ENCODE measurements at regions not wholly inside any gene's neighbourhood (a gene's known extent, or its start where the extent isn't known, plus 50 kb on each side); places are given as distances from the start of the nearest gene placed in this dataset.
"Not testable (repeated sequence)": the region's sequence is repeated elsewhere in the genome, so short reads cannot be mapped to it uniquely, and the experiment has no call there.

DNA sequence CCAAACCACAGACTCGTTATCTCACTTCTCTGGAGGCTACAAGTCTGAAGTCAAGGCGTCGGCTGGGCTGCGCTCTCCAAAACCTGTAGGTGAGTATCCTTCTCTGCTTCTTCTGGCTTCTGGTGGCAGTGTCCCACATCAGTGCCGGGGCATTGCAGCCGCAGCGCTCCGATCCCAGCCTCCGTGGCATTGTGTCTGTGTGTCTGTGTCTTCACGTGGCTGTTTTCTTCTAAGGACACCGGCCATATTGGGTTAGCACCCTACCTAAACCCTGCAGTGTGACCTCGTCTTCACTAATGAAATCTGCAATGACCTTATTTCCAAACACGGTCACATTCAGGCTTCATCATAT, 584.9 kb upstream of the COBL start:
- H3K4me3 ChIP-seq, result no peak overlapping the region
- ATAC-seq, result peak in 1 of 2 donors; percentile 23

DNA sequence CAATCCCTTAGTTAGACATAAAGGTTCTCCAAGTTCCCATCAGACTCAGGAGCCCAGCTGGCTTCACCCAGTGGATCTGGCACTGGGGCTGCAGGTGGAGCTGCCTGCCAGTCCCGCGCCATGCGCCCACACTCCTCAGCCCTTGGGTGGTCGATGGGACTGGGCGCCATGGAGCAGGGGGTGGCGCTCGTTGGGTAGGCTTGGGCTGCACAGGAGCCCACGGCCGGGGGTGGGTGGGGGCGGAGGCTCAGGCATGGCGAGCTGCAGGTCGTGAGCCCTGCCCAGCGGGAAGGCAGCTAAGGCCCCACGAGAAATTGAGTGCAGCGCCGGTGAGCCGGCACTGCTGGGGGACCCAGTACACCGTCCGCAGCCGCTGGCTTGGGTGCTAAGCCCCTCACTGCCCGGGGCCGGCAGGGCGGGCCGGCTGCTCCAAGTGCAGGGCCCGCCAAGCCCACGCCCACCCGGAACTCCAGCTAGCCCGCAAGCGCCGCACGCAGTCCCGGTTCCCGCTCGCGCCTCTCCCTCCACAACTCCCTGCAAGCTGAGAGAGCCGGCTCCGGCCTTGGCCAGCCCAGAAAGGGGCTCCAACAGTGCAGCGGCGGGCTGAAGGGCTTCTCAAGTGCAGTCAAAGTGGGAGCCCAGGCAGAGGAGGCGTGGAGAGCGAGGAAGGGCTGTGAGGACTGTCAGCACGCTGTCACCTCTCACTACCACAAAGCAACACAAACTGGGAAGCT, 584.3 kb upstream of the COBL start:
- H3K4me1 ChIP-seq; intact Hi-C loops (cut with DNase I); ATAC-seq: not testable (repeated sequence)

More for the DNA sequence above, 584.9 kb upstream of the COBL start:
- Histone ChIP-seq H3K36me3 (no peaks in the 10 kb centered on the region), H3K9me3 (no peaks in the 10 kb centered on the region), H3K27ac (no peak overlapping the region), H3K4me1 (no peaks in the 10 kb centered on the region), H3K27me3 (ENCODE audit: low read depth) (no peaks in the 10 kb centered on the region)
- intact Hi-C loops (cut with DNase I), result no loop called here
- TF ChIP-seq, protein P1, sequence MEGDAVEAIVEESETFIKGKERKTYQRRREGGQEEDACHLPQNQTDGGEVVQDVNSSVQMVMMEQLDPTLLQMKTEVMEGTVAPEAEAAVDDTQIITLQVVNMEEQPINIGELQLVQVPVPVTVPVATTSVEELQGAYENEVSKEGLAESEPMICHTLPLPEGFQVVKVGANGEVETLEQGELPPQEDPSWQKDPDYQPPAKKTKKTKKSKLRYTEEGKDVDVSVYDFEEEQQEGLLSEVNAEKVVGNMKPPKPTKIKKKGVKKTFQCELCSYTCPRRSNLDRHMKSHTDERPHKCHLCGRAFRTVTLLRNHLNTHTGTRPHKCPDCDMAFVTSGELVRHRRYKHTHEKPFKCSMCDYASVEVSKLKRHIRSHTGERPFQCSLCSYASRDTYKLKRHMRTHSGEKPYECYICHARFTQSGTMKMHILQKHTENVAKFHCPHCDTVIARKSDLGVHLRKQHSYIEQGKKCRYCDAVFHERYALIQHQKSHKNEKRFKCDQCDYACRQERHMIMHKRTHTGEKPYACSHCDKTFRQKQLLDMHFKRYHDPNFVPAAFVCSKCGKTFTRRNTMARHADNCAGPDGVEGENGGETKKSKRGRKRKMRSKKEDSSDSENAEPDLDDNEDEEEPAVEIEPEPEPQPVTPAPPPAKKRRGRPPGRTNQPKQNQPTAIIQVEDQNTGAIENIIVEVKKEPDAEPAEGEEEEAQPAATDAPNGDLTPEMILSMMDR (IDR thresholded peaks at IDR 0.05), result no peak
- no peak for DNase-seq

DNA sequence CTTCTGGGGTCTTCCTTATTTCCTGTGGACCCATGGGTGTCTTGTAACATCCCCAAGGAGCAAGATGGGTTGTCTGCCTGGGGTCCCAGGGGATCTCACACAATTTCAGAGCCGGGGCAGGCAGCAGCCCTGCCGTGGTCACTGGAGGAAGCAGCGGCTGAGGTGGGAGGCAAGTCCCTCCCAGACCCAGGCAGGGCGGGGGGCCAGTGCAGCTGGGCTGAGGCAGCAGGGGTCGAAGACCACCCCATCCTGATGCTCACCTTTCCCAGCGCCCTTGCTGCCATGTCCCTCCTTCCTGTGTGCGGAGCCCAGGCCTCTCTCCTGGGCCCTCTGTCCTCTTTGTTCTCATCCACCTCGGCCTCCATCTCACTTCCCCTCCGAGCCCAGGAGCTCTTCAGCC, 583.0 kb upstream of the COBL start:
- no peaks in the 10 kb centered on the region for H3K27me3 ChIP-seq (ENCODE audit: low read depth)
- H3K4me3 ChIP-seq, result no peak overlapping the region
- no peaks in the 10 kb centered on the region for H3K4me1 ChIP-seq
- ATAC-seq (no peak), DNase-seq (no peak)
- intact Hi-C loops (cut with DNase I), result no loop called here
- H3K27ac ChIP-seq, result no peak overlapping the region
- H3K9me3 ChIP-seq, result no peaks in the 10 kb centered on the region
- H3K36me3 ChIP-seq, result no peaks in the 10 kb centered on the region
- TF ChIP-seq, protein P1 (IDR thresholded peaks at IDR 0.05), result no peak

More for the DNA sequence above, 584.3 kb upstream of the COBL start:
- not testable (repeated sequence) for DNase-seq; H3K27ac ChIP-seq; H3K4me3 ChIP-seq; H3K9me3 ChIP-seq; H3K36me3 ChIP-seq; H3K27me3 ChIP-seq (ENCODE audit: low read depth)

DNA sequence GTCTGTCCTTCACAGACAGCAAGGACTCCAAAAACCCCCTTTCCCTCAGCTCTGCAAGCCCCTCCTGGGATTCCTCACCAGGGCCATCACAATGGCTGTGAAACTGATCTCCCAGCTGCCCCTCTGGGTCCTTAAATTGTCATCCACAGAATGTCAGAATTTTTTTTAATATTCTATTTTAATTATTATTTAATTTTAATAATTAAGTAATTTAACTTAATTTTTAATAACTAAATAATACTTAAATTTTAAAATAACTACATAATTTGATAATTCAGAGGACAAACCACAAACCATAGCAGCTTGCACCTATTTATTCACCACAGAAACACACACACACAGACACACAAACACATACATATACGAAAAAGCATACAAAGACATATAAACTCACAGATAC, 565.8 kb upstream of the COBL start:
- Histone ChIP-seq H3K4me3 (no peak overlapping the region), H3K36me3 (no peaks in the 10 kb centered on the region), H3K27me3 (ENCODE audit: low read depth) (no peaks in the 10 kb centered on the region), H3K4me1 (no peaks in the 10 kb centered on the region), H3K27ac (no peak overlapping the region), H3K9me3 (no peaks in the 10 kb centered on the region)
- TF ChIP-seq, protein P1 (IDR thresholded peaks at IDR 0.05), result no peak
- ATAC-seq (no peak), DNase-seq (no peak)
- intact Hi-C loops (cut with DNase I), result no loop called here

DNA sequence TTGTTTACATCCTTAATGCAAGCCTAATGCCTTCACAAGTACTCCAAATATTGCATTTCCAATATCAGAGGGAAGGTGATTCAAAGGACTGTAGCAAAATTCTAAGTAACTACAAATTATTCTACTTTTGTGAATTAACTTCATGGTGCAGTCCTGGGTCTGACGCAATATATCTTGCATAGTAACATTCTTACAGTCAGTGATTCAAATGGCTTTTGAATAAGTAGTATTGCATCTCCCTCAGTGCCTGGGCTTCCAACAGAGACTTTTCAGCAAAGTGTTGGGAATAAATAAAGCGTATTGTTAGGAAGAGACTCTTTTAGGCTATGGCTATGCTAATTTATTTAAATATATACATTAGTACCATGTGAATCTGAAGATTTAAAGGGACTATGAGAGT, 564.7 kb upstream of the COBL start:
- no peaks in the 10 kb centered on the region for H3K36me3 ChIP-seq
- no peaks in the 10 kb centered on the region for H3K4me1 ChIP-seq
- no peak for DNase-seq
- H3K27me3 ChIP-seq (ENCODE audit: low read depth), result no peaks in the 10 kb centered on the region
- intact Hi-C loops (cut with DNase I), result no loop called here
- H3K9me3 ChIP-seq, result no peaks in the 10 kb centered on the region
- ATAC-seq, result no peak
- no peak overlapping the region for H3K27ac ChIP-seq
- H3K4me3 ChIP-seq, result no peak overlapping the region
- TF ChIP-seq, protein P1 (IDR thresholded peaks at IDR 0.05), result no peak

DNA sequence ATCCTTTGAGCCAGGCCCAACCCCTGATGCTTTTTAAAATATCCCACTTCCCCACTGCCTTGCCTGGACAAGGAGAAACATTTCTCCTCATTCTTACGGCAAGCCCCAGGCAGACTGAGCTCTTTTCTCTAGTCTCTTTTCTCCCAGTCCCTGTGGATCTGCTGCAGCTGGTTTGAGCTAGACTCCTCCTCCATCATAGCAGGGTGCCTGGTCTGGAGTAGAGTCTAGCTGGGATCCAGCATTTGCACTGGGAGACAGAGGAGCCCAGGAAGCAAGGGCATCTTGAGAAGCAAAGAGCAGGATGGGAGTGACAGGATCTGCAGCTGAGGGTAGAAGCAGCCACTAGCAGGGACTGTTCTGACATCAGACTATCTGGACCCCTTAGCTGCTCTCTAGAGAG, 562.3 kb upstream of the COBL start:
- no peak for ATAC-seq
- no peaks in the 10 kb centered on the region for H3K4me1 ChIP-seq
- intact Hi-C loops (cut with DNase I), result no loop called here

More for the DNA sequence above, 562.3 kb upstream of the COBL start:
- DNase-seq, result no peak
- Histone ChIP-seq H3K9me3 (no peaks in the 10 kb centered on the region), H3K36me3 (no peaks in the 10 kb centered on the region), H3K27ac (no peak overlapping the region), H3K4me3 (no peak overlapping the region), H3K27me3 (ENCODE audit: low read depth) (no peaks in the 10 kb centered on the region)
- TF ChIP-seq, protein P1 (IDR thresholded peaks at IDR 0.05), result no peak
